ENCODE measurements at regions not wholly inside any gene's neighbourhood (a gene's known extent, or its start where the extent isn't known, plus 50 kb on each side); places are given as distances from the start of the nearest gene placed in this dataset.

DNA sequence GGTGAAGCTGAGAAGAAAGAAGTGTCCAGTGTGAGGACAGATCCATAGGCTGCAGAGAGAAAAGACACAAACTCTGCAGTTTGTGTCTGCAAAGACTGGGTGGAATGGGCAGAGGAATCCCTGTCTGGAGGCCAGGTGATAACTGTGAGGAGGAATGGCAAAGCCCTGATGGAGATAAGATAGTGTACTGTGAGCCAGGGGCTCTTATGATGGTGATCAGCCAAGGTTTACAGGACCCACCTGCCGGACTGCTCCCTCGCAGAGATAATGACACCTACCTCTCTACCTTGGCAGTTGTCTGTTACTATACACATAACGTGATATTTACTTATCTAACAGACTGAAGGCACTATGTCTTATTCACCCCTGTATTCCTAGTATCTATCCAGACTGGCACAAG, 92.6 kb upstream of the ASIC2 start:
- Histone ChIP-seq H3K4me1 (peaks cover 6% of the 10 kb centered on the region), H3K4me3 (no peak overlapping the region), H3K9me3 (no peaks in the 10 kb centered on the region), H3K27ac (no peak overlapping the region), H3K27me3 (peaks cover 8% of the 10 kb centered on the region), H3K36me3 (no peaks in the 10 kb centered on the region)
- TF ChIP-seq EP300 (IDR thresholded peaks at IDR 0.05) (no peak), CTCF (IDR thresholded peaks at IDR 0.05) (no peak), POLR2A (IDR thresholded peaks at IDR 0.05) (no peak), POLR2AphosphoS5 (IDR thresholded peaks at IDR 0.05) (no peak)
- no peak for DNase-seq (ENCODE audit: low spot score in 2 of 2)
- 71% methylated on average over 3 of the region's 3 CpGs for WGBS

DNA sequence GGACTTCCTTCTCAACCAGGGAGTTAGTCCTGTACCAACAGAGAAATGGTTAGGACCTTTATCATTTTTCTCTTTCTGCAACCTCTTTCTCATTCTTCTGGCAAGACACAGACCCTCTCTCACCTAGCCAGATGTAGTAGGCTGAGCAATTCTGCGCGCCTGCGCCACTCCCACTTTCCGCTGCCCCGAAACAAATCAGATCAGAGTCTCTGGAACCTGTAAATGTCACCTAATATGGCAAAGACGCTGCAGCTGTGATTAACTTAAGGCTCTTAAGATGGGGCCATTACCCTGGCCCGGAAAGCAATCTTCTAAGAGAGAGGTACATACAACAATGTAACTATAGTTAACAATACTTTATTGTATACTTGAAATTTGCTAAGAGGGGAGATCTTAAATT, 94.3 kb upstream of the ASIC2 start:
- Histone ChIP-seq H3K36me3 (no peaks in the 10 kb centered on the region), H3K4me3 (no peak overlapping the region), H3K9me3 (no peaks in the 10 kb centered on the region), H3K27me3 (peaks cover 3% of the 10 kb centered on the region), H3K27ac (no peak overlapping the region), H3K4me1 (no peaks in the 10 kb centered on the region)
- WGBS = 76% methylated on average over 7 of the region's 7 CpGs
- DNase-seq (ENCODE audit: low spot score in 2 of 2) = no peak
- no peak for TF ChIP-seq POLR2A (IDR thresholded peaks at IDR 0.05)
- no peak for TF ChIP-seq POLR2AphosphoS5 (IDR thresholded peaks at IDR 0.05)
- TF ChIP-seq CTCF (IDR thresholded peaks at IDR 0.05) = no peak
- no peak for TF ChIP-seq EP300 (IDR thresholded peaks at IDR 0.05)

GRCh38 chr17:33389504-33390135, 96.5 kb upstream of the ASIC2 start:
- Histone ChIP-seq H3K4me1 (no peaks in the 10 kb centered on the region), H3K36me3 (no peaks in the 10 kb centered on the region), H3K4me3 (no peak overlapping the region), H3K27ac (no peak overlapping the region), H3K9me3 (no peaks in the 10 kb centered on the region), H3K27me3 (peaks cover 7% of the 10 kb centered on the region)
- TF ChIP-seq POLR2A (IDR thresholded peaks at IDR 0.05) = no peak
- TF ChIP-seq POLR2AphosphoS5 (IDR thresholded peaks at IDR 0.05) = no peak
- no peak for TF ChIP-seq CTCF (IDR thresholded peaks at IDR 0.05)
- TF ChIP-seq EP300 (IDR thresholded peaks at IDR 0.05) = no peak
- WGBS = 68% methylated on average over 4 of the region's 4 CpGs
- DNase-seq (ENCODE audit: low spot score in 2 of 2) = no peak

DNA sequence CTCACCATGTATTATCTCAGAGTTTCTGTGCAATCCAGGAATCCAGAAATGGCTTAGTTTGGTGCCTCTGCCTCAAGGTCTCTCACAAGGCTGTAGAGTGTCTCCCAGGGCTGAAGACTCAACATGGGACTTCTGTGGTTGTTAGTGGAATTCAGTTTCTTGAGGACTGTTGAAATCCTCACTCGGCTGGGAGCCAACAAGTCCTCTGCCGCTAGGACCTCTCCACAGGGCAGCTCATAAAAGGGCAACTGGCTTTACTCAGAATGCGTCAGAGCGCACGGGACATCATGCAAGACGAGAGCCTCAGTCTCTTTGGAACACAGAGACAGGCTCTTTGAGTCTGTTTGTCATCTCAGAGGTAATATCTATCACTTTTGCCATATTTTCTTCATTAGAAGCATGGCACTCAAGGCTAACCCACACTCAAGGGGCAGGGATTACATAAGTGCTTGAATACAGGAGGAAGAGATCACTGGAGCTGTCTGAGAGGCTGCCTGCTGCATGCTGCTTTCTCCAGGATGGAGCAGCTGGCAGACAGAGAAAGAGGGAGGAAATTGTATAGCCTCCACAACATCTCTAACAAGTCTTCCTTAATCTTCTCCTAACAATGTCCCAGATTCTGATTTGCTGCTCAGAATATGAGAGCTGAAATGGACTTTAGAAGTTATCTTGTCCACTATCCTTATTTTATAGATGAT, 97.5 kb upstream of the ASIC2 start:
- Histone ChIP-seq H3K4me3 (no peak overlapping the region), H3K27ac (no peak overlapping the region), H3K4me1 (no peaks in the 10 kb centered on the region), H3K9me3 (no peaks in the 10 kb centered on the region), H3K36me3 (no peaks in the 10 kb centered on the region), H3K27me3 (peaks cover 7% of the 10 kb centered on the region)
- 78% methylated on average over 5 of the region's 6 CpGs for WGBS
- DNase-seq (ENCODE audit: low spot score in 2 of 2) = no peak
- TF ChIP-seq CTCF (IDR thresholded peaks at IDR 0.05) = no peak
- no peak for TF ChIP-seq POLR2A (IDR thresholded peaks at IDR 0.05)
- TF ChIP-seq POLR2AphosphoS5 (IDR thresholded peaks at IDR 0.05) = no peak
- no peak for TF ChIP-seq EP300 (IDR thresholded peaks at IDR 0.05)

DNA sequence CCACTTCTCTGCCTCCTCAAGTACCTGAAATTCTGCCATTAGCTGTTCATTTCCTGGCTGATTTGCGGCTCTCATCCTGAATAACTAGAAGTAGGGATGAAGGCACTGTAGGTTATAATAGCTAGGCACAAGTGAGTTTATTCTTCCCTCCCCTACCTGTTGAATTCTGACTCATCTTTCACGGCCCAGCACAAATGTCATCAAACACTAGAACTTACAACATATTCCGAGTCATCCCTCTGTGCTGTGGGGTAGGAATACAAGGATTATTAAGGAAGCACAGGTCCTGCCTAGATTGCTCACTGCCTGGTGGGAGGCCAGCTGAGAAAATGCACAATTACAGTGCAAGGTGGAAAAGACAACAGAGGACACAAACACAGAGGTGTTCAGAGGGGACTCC, 103.7 kb upstream of the ASIC2 start:
- no peak for TF ChIP-seq POLR2AphosphoS5 (IDR thresholded peaks at IDR 0.05)
- TF ChIP-seq POLR2A (IDR thresholded peaks at IDR 0.05) = no peak
- TF ChIP-seq CTCF (IDR thresholded peaks at IDR 0.05) = no peak
- TF ChIP-seq EP300 (IDR thresholded peaks at IDR 0.05) = no peak
- no peak for DNase-seq (ENCODE audit: low spot score in 2 of 2)
- H3K4me1 ChIP-seq = no peaks in the 10 kb centered on the region
- H3K4me3 ChIP-seq = no peak overlapping the region
- WGBS = 55% methylated on average over 3 of the region's 3 CpGs
- no peaks in the 10 kb centered on the region for H3K36me3 ChIP-seq
- H3K9me3 ChIP-seq = no peaks in the 10 kb centered on the region
- peaks cover 4% of the 10 kb centered on the region for H3K27me3 ChIP-seq
- H3K27ac ChIP-seq = no peak overlapping the region
